ENCODE measurements at regions not wholly inside any gene's neighbourhood (a gene's known extent, or its start where the extent isn't known, plus 50 kb on each side); places are given as distances from the start of the nearest gene placed in this dataset.

GRCh38 chr20:40558212-40558611 lies 130.8 kb downstream of the MAFB start:
- Histone ChIP-seq H3K9me2 (ENCODE audit: low read depth, low read length) (no peaks in the 10 kb centered on the region), H2AFZ (ENCODE audit: low read length) (no peak overlapping the region), H3K9me3 (ENCODE audit: low read length) (no peaks in the 10 kb centered on the region), H3K4me3 (ENCODE audit: low read depth, low read length, poor library complexity, severe bottlenecking) (no peak overlapping the region), H3K27ac (ENCODE audit: low read depth, low read length, poor library complexity, severe bottlenecking) (no peak overlapping the region), H3K36me3 (ENCODE audit: insufficient read depth, low read length) (no peaks in the 10 kb centered on the region), H3K27me3 (ENCODE audit: insufficient read depth, low read length) (no peaks in the 10 kb centered on the region), H3K4me1 (ENCODE audit: insufficient read depth, low read length, severe bottlenecking) (no peaks in the 10 kb centered on the region), H3F3A (ENCODE audit: insufficient read depth, low read length) (no peaks in the 10 kb centered on the region), H3K4me2 (ENCODE audit: low read length) (no peak overlapping the region), H3K9ac (ENCODE audit: low read length) (no peak overlapping the region), H3K79me2 (ENCODE audit: insufficient read depth, low read length) (no peaks in the 10 kb centered on the region), H4K20me1 (ENCODE audit: insufficient read depth, low read length) (no peaks in the 10 kb centered on the region)
- TF ChIP-seq EZH2 (IDR thresholded peaks at IDR 0.05; ENCODE audit: borderline replicate concordance, low read length) (no peak), CTCF (IDR thresholded peaks at IDR 0.05; ENCODE audit: low read length) (no peak)

GRCh38 chr20:40551125-40551530 lies 137.9 kb downstream of the MAFB start:
- no peaks in the 10 kb centered on the region for H3F3A ChIP-seq (ENCODE audit: insufficient read depth, low read length)
- no peaks in the 10 kb centered on the region for H3K9me2 ChIP-seq (ENCODE audit: low read depth, low read length)
- H3K27ac ChIP-seq (ENCODE audit: low read depth, low read length, poor library complexity, severe bottlenecking) = no peak overlapping the region
- H4K20me1 ChIP-seq (ENCODE audit: insufficient read depth, low read length) = no peaks in the 10 kb centered on the region
- H3K79me2 ChIP-seq (ENCODE audit: insufficient read depth, low read length) = no peaks in the 10 kb centered on the region
- H3K4me2 ChIP-seq (ENCODE audit: low read length) = no peak overlapping the region
- no peaks in the 10 kb centered on the region for H3K9me3 ChIP-seq (ENCODE audit: low read length)
- TF ChIP-seq CTCF (IDR thresholded peaks at IDR 0.05; ENCODE audit: low read length) = no peak
- TF ChIP-seq EZH2 (IDR thresholded peaks at IDR 0.05; ENCODE audit: borderline replicate concordance, low read length) = no peak
- no peak overlapping the region for H3K9ac ChIP-seq (ENCODE audit: low read length)
- H3K4me3 ChIP-seq (ENCODE audit: low read depth, low read length, poor library complexity, severe bottlenecking) = no peak overlapping the region
- no peaks in the 10 kb centered on the region for H3K27me3 ChIP-seq (ENCODE audit: insufficient read depth, low read length)
- H3K4me1 ChIP-seq (ENCODE audit: insufficient read depth, low read length, severe bottlenecking) = no peaks in the 10 kb centered on the region
- H3K36me3 ChIP-seq (ENCODE audit: insufficient read depth, low read length) = no peaks in the 10 kb centered on the region
- H2AFZ ChIP-seq (ENCODE audit: low read length) = no peak overlapping the region

GRCh38 chr20:40547483-40548091 lies 141.4 kb downstream of the MAFB start:
- TF ChIP-seq CTCF (IDR thresholded peaks at IDR 0.05; ENCODE audit: low read length) (no peak), EZH2 (IDR thresholded peaks at IDR 0.05; ENCODE audit: borderline replicate concordance, low read length) (no peak)
- H3K79me2 ChIP-seq (ENCODE audit: insufficient read depth, low read length) = no peaks in the 10 kb centered on the region
- no peak overlapping the region for H2AFZ ChIP-seq (ENCODE audit: low read length)
- no peak overlapping the region for H3K27ac ChIP-seq (ENCODE audit: low read depth, low read length, poor library complexity, severe bottlenecking)
- H3K9me3 ChIP-seq (ENCODE audit: low read length) = no peaks in the 10 kb centered on the region
- no peak overlapping the region for H3K9ac ChIP-seq (ENCODE audit: low read length)
- H3K4me3 ChIP-seq (ENCODE audit: low read depth, low read length, poor library complexity, severe bottlenecking) = no peak overlapping the region
- H4K20me1 ChIP-seq (ENCODE audit: insufficient read depth, low read length) = no peaks in the 10 kb centered on the region
- no peaks in the 10 kb centered on the region for H3K9me2 ChIP-seq (ENCODE audit: low read depth, low read length)
- no peak overlapping the region for H3K4me2 ChIP-seq (ENCODE audit: low read length)
- H3K36me3 ChIP-seq (ENCODE audit: insufficient read depth, low read length) = no peaks in the 10 kb centered on the region
- no peaks in the 10 kb centered on the region for H3K27me3 ChIP-seq (ENCODE audit: insufficient read depth, low read length)
- H3F3A ChIP-seq (ENCODE audit: insufficient read depth, low read length) = no peaks in the 10 kb centered on the region
- no peaks in the 10 kb centered on the region for H3K4me1 ChIP-seq (ENCODE audit: insufficient read depth, low read length, severe bottlenecking)
